ENCODE measurements at regions not wholly inside any gene's neighbourhood (a gene's known extent, or its start where the extent isn't known, plus 50 kb on each side); places are given as distances from the start of the nearest gene placed in this dataset.

- FAIRE-seq, result no peak
- CTCF ChIA-PET, result interaction anchor here (0.7 kb wide), 1 partner anchor 576 kb away, joined by 4 read pairs; no protein-coding TSS in a partner anchor
- no peak for ATAC-seq
These were observed 261.5 kb upstream of the TENM4 start for GRCh38 chr11:79702303-79702702.

GRCh38 chr11:79699246-79699645 is 258.4 kb upstream of the TENM4 start:
- H3K4me2 ChIP-seq, result no peak overlapping the region
- ChIA-PET POLR2A (no interaction called here), CTCF (no interaction called here)
- FAIRE-seq, result no peak
- H3K4me3 ChIP-seq, result no peak overlapping the region
- WGBS (ENCODE audit: missing lambda C conversion rate), result 3% methylated on average over 1 of the region's 1 CpG
- H3K4me1 ChIP-seq, result no peaks in the 10 kb centered on the region
- no peak for TF ChIP-seq ZNF302 (CRISPR knock-in tag; IDR thresholded peaks at IDR 0.05)
- TF ChIP-seq HES2 (IDR thresholded peaks at IDR 0.05), result no peak
- TF ChIP-seq ZFP36 (IDR thresholded peaks at IDR 0.05; ENCODE audit: borderline replicate concordance, partially characterized antibody), result no peak
- no peak for TF ChIP-seq MYC (IDR thresholded peaks at IDR 0.05; ENCODE audit: borderline replicate concordance, low read length)
- TF ChIP-seq HMGXB4 (CRISPR knock-in tag; IDR thresholded peaks at IDR 0.05; ENCODE audit: borderline replicate concordance), result no peak
- no peak for TF ChIP-seq PHF8 (IDR thresholded peaks at IDR 0.05; ENCODE audit: borderline replicate concordance, low read depth)
- no peak for TF ChIP-seq RARB (CRISPR knock-in tag; IDR thresholded peaks at IDR 0.05)
- TF ChIP-seq CBX8 (IDR thresholded peaks at IDR 0.05), result no peak
- no peak for TF ChIP-seq MAFK (IDR thresholded peaks at IDR 0.05; ENCODE audit: partially characterized antibody)
- TF ChIP-seq HDAC2 (IDR thresholded peaks at IDR 0.05), result no peak
- no peak for TF ChIP-seq HOXB13 (CRISPR knock-in tag; IDR thresholded peaks at IDR 0.05; ENCODE audit: low read depth)
- TF ChIP-seq ELK1 (IDR thresholded peaks at IDR 0.05; ENCODE audit: low read depth, low read length), result no peak
- TF ChIP-seq TFCP2L1 (CRISPR knock-in tag; IDR thresholded peaks at IDR 0.05), result no peak
- TF ChIP-seq KDM1A (IDR thresholded peaks at IDR 0.05; ENCODE audit: low read depth), result no peak
- TF ChIP-seq NPAS2 (CRISPR knock-in tag; IDR thresholded peaks at IDR 0.05; ENCODE audit: borderline replicate concordance), result no peak
- TF ChIP-seq ATOH8 (CRISPR knock-in tag; IDR thresholded peaks at IDR 0.05; ENCODE audit: low read depth), result no peak
- ATAC-seq, result no peak
- 0 out of 3 replicates have a peak, but pooled peaks cover 13% of the 10 kb centered on the region for H3K9me3 ChIP-seq
- no peak for DNase-seq (ENCODE audit: low read depth in 1 of 2, low spot score in 1 of 2)
- H3K27ac ChIP-seq, result no peak overlapping the region

More at GRCh38 chr11:79702303-79702702, 261.5 kb upstream of the TENM4 start:
- Histone ChIP-seq H3K4me1 (no peaks in the 10 kb centered on the region), H3K4me2 (no peak overlapping the region), H3K27ac (no peak overlapping the region), H3K9me3 (0 out of 3 replicates have a peak, but pooled peaks cover 13% of the 10 kb centered on the region), H3K4me3 (no peak overlapping the region)
- no peak for DNase-seq (ENCODE audit: low read depth in 1 of 2, low spot score in 1 of 2)
- TF ChIP-seq USF2 (IDR thresholded peaks at IDR 0.05), result no peak
- TF ChIP-seq MYC (IDR thresholded peaks at IDR 0.05; ENCODE audit: borderline replicate concordance, low read length), result no peak
- no peak for TF ChIP-seq ZNF302 (CRISPR knock-in tag; IDR thresholded peaks at IDR 0.05)
- no peak for TF ChIP-seq ZFP36 (IDR thresholded peaks at IDR 0.05; ENCODE audit: borderline replicate concordance, partially characterized antibody)
- no peak for TF ChIP-seq MAX (IDR thresholded peaks at IDR 0.05)
- TF ChIP-seq HOXA7 (CRISPR knock-in tag; IDR thresholded peaks at IDR 0.05), result no peak
- no peak for TF ChIP-seq CTCF (IDR thresholded peaks at IDR 0.05)
- TF ChIP-seq EHMT2 (IDR thresholded peaks at IDR 0.05; ENCODE audit: low read depth), result no peak
- no peak for TF ChIP-seq E2F6 (IDR thresholded peaks at IDR 0.05; ENCODE audit: borderline replicate concordance, low read depth)
- no peak for TF ChIP-seq RNF2 (IDR thresholded peaks at IDR 0.05; ENCODE audit: borderline replicate concordance, low read depth)
- no peak for TF ChIP-seq TFCP2L1 (CRISPR knock-in tag; IDR thresholded peaks at IDR 0.05)
- no peak for TF ChIP-seq MAZ (IDR thresholded peaks at IDR 0.05; ENCODE audit: borderline replicate concordance, low read depth, low read length)
- TF ChIP-seq ZSCAN20 (CRISPR knock-in tag; IDR thresholded peaks at IDR 0.05), result no peak
- POLR2A ChIA-PET, result no interaction called here
- WGBS (ENCODE audit: missing lambda C conversion rate), result 11% methylated on average over 3 of the region's 3 CpGs
